Glomerular endothelial cell (primary cell): ENCODE measurements at regions not wholly inside any gene's neighbourhood (a gene's known extent, or its start where the extent isn't known, plus 50 kb on each side); places are given as distances from the start of the nearest gene placed in this dataset.
"Not testable (repeated sequence)": the region's sequence is repeated elsewhere in the genome, so short reads cannot be mapped to it uniquely, and the experiment has no call there.

Experiments
- DNase-seq: peaks from one replicate; pipeline ENCODE4 v3.0.0-alpha.2; 2011; ENCODE audit warnings: low read depth, low spot score; ENCODE audit errors: extremely low read depth

- DNase-seq: no peak
Measured at GRCh38 chr5:42066131-42066530, 141.1 kb downstream of the FBXO4 start.

GRCh38 chr5:42074353-42074752 is 149.3 kb downstream of the FBXO4 start:
- DNase-seq: no peak

GRCh38 chr5:42089705-42090104 is 164.6 kb downstream of the FBXO4 start:
- no peak for DNase-seq

GRCh38 chr5:42090162-42090561 is 165.1 kb downstream of the FBXO4 start:
- DNase-seq: no peak

GRCh38 chr5:42099846-42100245 is 174.8 kb downstream of the FBXO4 start:
- DNase-seq: not testable (repeated sequence)

GRCh38 chr5:42108468-42108867 is 183.4 kb downstream of the FBXO4 start:
- DNase-seq: no peak

- DNase-seq: no peak
Measured at GRCh38 chr5:42109006-42109572, 184.0 kb downstream of the FBXO4 start.

- DNase-seq: not testable (repeated sequence)
Measured at GRCh38 chr5:42115721-42116120, 190.6 kb downstream of the FBXO4 start.

GRCh38 chr5:42120070-42120469 is 195.0 kb downstream of the FBXO4 start:
- no peak for DNase-seq

- DNase-seq: no peak
Measured at GRCh38 chr5:42121401-42121800, 196.3 kb downstream of the FBXO4 start.

- no peak for DNase-seq
Measured at GRCh38 chr5:42131081-42131480, 206.0 kb downstream of the FBXO4 start.

GRCh38 chr5:42143361-42143760 is 218.3 kb downstream of the FBXO4 start:
- no peak for DNase-seq

GRCh38 chr5:42148813-42149212 is 223.7 kb downstream of the FBXO4 start:
- no peak for DNase-seq

- DNase-seq: no peak
Measured at GRCh38 chr5:42157215-42157614, 232.1 kb downstream of the FBXO4 start.

- no peak for DNase-seq
Measured at GRCh38 chr5:42163083-42163482, 238.0 kb downstream of the FBXO4 start.

- DNase-seq: no peak
Measured at GRCh38 chr5:42168091-42168670, 243.1 kb downstream of the FBXO4 start.

GRCh38 chr5:42176118-42176517 is 247.1 kb upstream of the GHR start:
- DNase-seq: not testable (repeated sequence)

- DNase-seq: not testable (repeated sequence)
Measured at GRCh38 chr5:42179843-42180242, 243.4 kb upstream of the GHR start.

- no peak for DNase-seq
Measured at GRCh38 chr5:42216904-42217303, 206.3 kb upstream of the GHR start.

GRCh38 chr5:42217791-42218190 is 205.4 kb upstream of the GHR start:
- DNase-seq: no peak

GRCh38 chr5:42225009-42225408 is 198.2 kb upstream of the GHR start:
- DNase-seq: no peak

GRCh38 chr5:42228279-42228678 is 195.0 kb upstream of the GHR start:
- DNase-seq: no peak

- DNase-seq: no peak
Measured at GRCh38 chr5:42230839-42231238, 192.4 kb upstream of the GHR start.
